Spleen (tissue), 11 donors: ENCODE measurements at regions not wholly inside any gene's neighbourhood (a gene's known extent, or its start where the extent isn't known, plus 50 kb on each side); places are given as distances from the start of the nearest gene placed in this dataset.

Source experiments
- DNase-seq: peaks from one replicate; pipeline ENCODE4 v3.0.0-alpha.2; 2020
- H3K27ac ChIP-seq, 8 donors: fragments of 200-600 bp; sonication (generic) in 7 of 8; 1 replicate in 4 of 8; 2 replicates in 4 of 8; pipeline versions ENCODE4 v1.5.0 to v1.8.0; 2016 to 2021; ENCODE audit warnings: inconsistent platforms in 4 of 8, mild to moderate bottlenecking in 4 of 8, moderate library complexity in 1 of 8
- H3K27me3 ChIP-seq, 7 donors: fragments of 200-600 bp; sonication (generic) in 6 of 7; replicated peaks in 1 of 7; 1 replicate in 4 of 7; 2 replicates in 3 of 7; pipeline versions ENCODE4 v1.5.0 to v1.8.0; 2016 to 2021; ENCODE audit warnings: inconsistent platforms in 3 of 7, mild to moderate bottlenecking in 1 of 7
- H3K36me3 ChIP-seq, 6 donors: fragments of 200-600 bp; sonication (generic) in 5 of 6; 1 replicate in 4 of 6; 2 replicates in 2 of 6; pipeline versions ENCODE4 v1.5.0 to v1.8.0; 2016 to 2021; ENCODE audit warnings: inconsistent platforms in 2 of 6
- H3K4me1 ChIP-seq, 6 donors: fragments of 200-600 bp; sonication (generic) in 5 of 6; 1 replicate in 3 of 6; 2 replicates in 3 of 6; pipeline versions ENCODE4 v1.5.0 to v1.8.0; 2016 to 2021; ENCODE audit warnings: inconsistent platforms in 3 of 6
- H3K4me3 ChIP-seq, 8 donors: fragments of 200-600 bp; sonication (generic) in 7 of 8; 1 replicate in 4 of 8; 2 replicates in 4 of 8; pipeline versions ENCODE4 v1.5.0 to v1.8.0; 2016 to 2021; ENCODE audit warnings: inconsistent platforms in 4 of 8, mild to moderate bottlenecking in 4 of 8, moderate library complexity in 2 of 8
- H3K9me3 ChIP-seq, 8 donors: fragments of 200-600 bp; sonication (generic) in 7 of 8; 1 replicate in 4 of 8; 2 replicates in 4 of 8; pipeline versions ENCODE4 v1.5.0 to v1.8.0; 2016 to 2021; ENCODE audit warnings: inconsistent platforms in 4 of 8
- CTCF ChIP-seq, 11 experiments: fragments of 200-600 bp in 7 of 11; fragments of 450-650 bp in 4 of 11; sonication (generic) in 4 of 11; IDR thresholded peaks in 8 of 11; conservative IDR thresholded peaks in 3 of 11; 1 replicate in 7 of 11; 2 replicates in 4 of 11; pipeline versions ENCODE4 v1.4.0 to v1.8.0; 2016 to 2021; ENCODE audit warnings: antibody characterized with exemption in 11 of 11, inconsistent platforms in 4 of 11, mild to moderate bottlenecking in 1 of 11
- POLR2A ChIP-seq, 3 donors: fragments of 450-650 bp; IDR thresholded peaks; one replicate each; pipeline ENCODE4 v1.5.1; 2017; ENCODE audit warnings: antibody characterized with exemption in 3 of 3, mild to moderate bottlenecking in 1 of 3
- POLR2AphosphoS5 ChIP-seq, 3 donors: sonication (generic); formaldehyde crosslinking; IDR thresholded peaks; one replicate each; pipeline ENCODE4 v1.5.1; 2017; ENCODE audit warnings: antibody characterized with exemption in 3 of 3
- WGBS, 5 donors: extraction: QIAGEN DNeasy Blood & Tissue Kit in 3 of 5; methylation state at CpG; one replicate each; pipeline versions ENCODE4 v1.1.5 to v1.1.7; 2013 to 2018; 5-methylcytosine and 5-hydroxymethylcytosine counted together
- intact Hi-C: fragments of 100-400 bp; cut with DNase I; formaldehyde crosslinking; loops from one replicate; pipeline ENCODE4 v1.15.0; 2023; ENCODE audit warnings: low total_unique reads
- donor health status: healthy with polysubstance abuse.
- donor health status: DM: no; HTN: no; CAD: no; lungs with moderate emphysema.
- donor health status: DM: no; HTN: no; CAD: no.
- donor health status: Bipolar disorder and iron deficiency.
- donor health status: healthy.
- donor health status: DM: no; HTN: no; CAD: no.
- donor health status: DM: yes; HTN: yes; CAD: no.

- WGBS, 5 donors = 77 to 100% (median 96%) methylated on average over 1 to 2 of the region's 2 CpGs
- Histone ChIP-seq H3K4me1 (peaks cover 0 to 20% (median 11%) of the 10 kb centered on the region in 6 donors), H3K36me3 (no peaks in the 10 kb centered on the region), H3K4me3 (no peak overlapping the region), H3K9me3 (no peaks in the 10 kb centered on the region), H3K27ac (no peak overlapping the region), H3K27me3 (no peaks in the 10 kb centered on the region)
- DNase-seq = no peak
- intact Hi-C loops = no loop called here
- no peak for TF ChIP-seq CTCF (IDR thresholded peaks at IDR 0.05 in 8 of 11, conservative IDR thresholded peaks at IDR 0.05 in 3 of 11)
- TF ChIP-seq POLR2A (IDR thresholded peaks at IDR 0.05) = no peak
- TF ChIP-seq POLR2AphosphoS5 (IDR thresholded peaks at IDR 0.05) = no peak
These were observed 60.7 kb upstream of the CCDC6 start for GRCh38 chr10:59967079-59967478.

GRCh38 chr10:59965899-59966650, 59.7 kb upstream of the CCDC6 start:
- 90 to 95% (median 91%) methylated on average over 6 of the region's 6 CpGs for WGBS, 5 donors
- no peak overlapping the region for H3K4me3 ChIP-seq
- no peak overlapping the region for H3K27ac ChIP-seq
- intact Hi-C loops = no loop called here
- no peaks in the 10 kb centered on the region for H3K27me3 ChIP-seq
- H3K4me1 ChIP-seq = peaks cover 0 to 11% (median 9%) of the 10 kb centered on the region in 6 donors
- TF ChIP-seq CTCF (IDR thresholded peaks at IDR 0.05 in 8 of 11, conservative IDR thresholded peaks at IDR 0.05 in 3 of 11) (no peak), POLR2A (IDR thresholded peaks at IDR 0.05) (no peak), POLR2AphosphoS5 (IDR thresholded peaks at IDR 0.05) (no peak)
- no peaks in the 10 kb centered on the region for H3K36me3 ChIP-seq
- DNase-seq = no peak
- no peaks in the 10 kb centered on the region for H3K9me3 ChIP-seq

GRCh38 chr10:59962756-59963155, 56.4 kb upstream of the CCDC6 start:
- TF ChIP-seq CTCF (IDR thresholded peaks at IDR 0.05 in 8 of 11, conservative IDR thresholded peaks at IDR 0.05 in 3 of 11) (no peak), POLR2AphosphoS5 (IDR thresholded peaks at IDR 0.05) (no peak), POLR2A (IDR thresholded peaks at IDR 0.05) (no peak)
- intact Hi-C loops = no loop called here
- H3K36me3 ChIP-seq = no peaks in the 10 kb centered on the region
- no peak overlapping the region for H3K27ac ChIP-seq
- H3K27me3 ChIP-seq = no peaks in the 10 kb centered on the region
- no peak for DNase-seq
- 78 to 89% (median 86%) methylated on average over 4 of the region's 4 CpGs for WGBS, 5 donors
- H3K4me1 ChIP-seq = no peaks in the 10 kb centered on the region
- H3K4me3 ChIP-seq = no peak overlapping the region
- no peaks in the 10 kb centered on the region for H3K9me3 ChIP-seq

- intact Hi-C loops = no loop called here
- Histone ChIP-seq H3K27ac (no peak overlapping the region), H3K4me3 (no peak overlapping the region), H3K36me3 (no peaks in the 10 kb centered on the region), H3K4me1 (no peaks in the 10 kb centered on the region), H3K9me3 (no peaks in the 10 kb centered on the region), H3K27me3 (no peaks in the 10 kb centered on the region)
- no peak for TF ChIP-seq CTCF (IDR thresholded peaks at IDR 0.05 in 8 of 11, conservative IDR thresholded peaks at IDR 0.05 in 3 of 11)
- TF ChIP-seq POLR2A (IDR thresholded peaks at IDR 0.05) = no peak
- no peak for TF ChIP-seq POLR2AphosphoS5 (IDR thresholded peaks at IDR 0.05)
- DNase-seq = no peak
These were observed 54.4 kb upstream of the CCDC6 start for GRCh38 chr10:59960751-59961150.
